ENCODE measurements at regions not wholly inside any gene's neighbourhood (a gene's known extent, or its start where the extent isn't known, plus 50 kb on each side); places are given as distances from the start of the nearest gene placed in this dataset.
A peak's percentile ranks its signal among the peaks of the same experiment; 100 is the strongest.
"Not testable (repeated sequence)": the region's sequence is repeated elsewhere in the genome, so short reads cannot be mapped to it uniquely, and the experiment has no call there.

- DNase-seq, result no peak
These were observed 169.0 kb upstream of the TSC22D2 start for GRCh38 chr3:150238995-150239619.

GRCh38 chr3:150238048-150238802 lies 169.9 kb upstream of the TSC22D2 start:
- no peak for DNase-seq

- no peak for DNase-seq
These were observed 170.6 kb upstream of the TSC22D2 start for GRCh38 chr3:150237490-150237889.

GRCh38 chr3:150236316-150237082 lies 171.6 kb upstream of the TSC22D2 start:
- DNase-seq, result no peak

- DNase-seq, result no peak
These were observed 172.3 kb upstream of the TSC22D2 start for GRCh38 chr3:150235799-150236198.

- DNase-seq, result no peak
These were observed 175.1 kb upstream of the TSC22D2 start for GRCh38 chr3:150232992-150233451.

GRCh38 chr3:150230037-150230436 lies 178.1 kb upstream of the TSC22D2 start:
- no peak for DNase-seq

- DNase-seq, result not testable (repeated sequence)
These were observed 179.5 kb upstream of the TSC22D2 start for GRCh38 chr3:150228626-150229025.

- DNase-seq, result peak; percentile 16
These were observed 180.3 kb upstream of the TSC22D2 start for GRCh38 chr3:150227839-150228238.

- no peak for DNase-seq
These were observed 182.1 kb upstream of the TSC22D2 start for GRCh38 chr3:150225986-150226385.

- no peak for DNase-seq
These were observed 184.5 kb upstream of the TSC22D2 start for GRCh38 chr3:150223558-150223957.

- DNase-seq, result no peak
These were observed 185.2 kb upstream of the TSC22D2 start for GRCh38 chr3:150222691-150223489.

- no peak for DNase-seq
These were observed 186.1 kb upstream of the TSC22D2 start for GRCh38 chr3:150221904-150222523.

GRCh38 chr3:150220799-150221198 lies 187.3 kb upstream of the TSC22D2 start:
- DNase-seq, result no peak

- DNase-seq, result no peak
These were observed 188.1 kb upstream of the TSC22D2 start for GRCh38 chr3:150220041-150220440.

- DNase-seq, result no peak
These were observed 189.3 kb upstream of the TSC22D2 start for GRCh38 chr3:150218841-150219240.

- no peak for DNase-seq
These were observed 189.9 kb upstream of the TSC22D2 start for GRCh38 chr3:150218236-150218635.

GRCh38 chr3:150217691-150218090 lies 190.4 kb upstream of the TSC22D2 start:
- DNase-seq, result no peak

GRCh38 chr3:150216866-150217600 lies 191.1 kb upstream of the TSC22D2 start:
- no peak for DNase-seq

GRCh38 chr3:150216041-150216811 lies 191.9 kb upstream of the TSC22D2 start:
- DNase-seq, result no peak

GRCh38 chr3:150215616-150216015 lies 192.5 kb upstream of the TSC22D2 start:
- no peak for DNase-seq

Data from CD4-positive, alpha-beta T cell treated with Interleukin-10 for 1 hour (primary cell).